ENCODE measurements at regions not wholly inside any gene's neighbourhood (a gene's known extent, or its start where the extent isn't known, plus 50 kb on each side); places are given as distances from the start of the nearest gene placed in this dataset.

DNA sequence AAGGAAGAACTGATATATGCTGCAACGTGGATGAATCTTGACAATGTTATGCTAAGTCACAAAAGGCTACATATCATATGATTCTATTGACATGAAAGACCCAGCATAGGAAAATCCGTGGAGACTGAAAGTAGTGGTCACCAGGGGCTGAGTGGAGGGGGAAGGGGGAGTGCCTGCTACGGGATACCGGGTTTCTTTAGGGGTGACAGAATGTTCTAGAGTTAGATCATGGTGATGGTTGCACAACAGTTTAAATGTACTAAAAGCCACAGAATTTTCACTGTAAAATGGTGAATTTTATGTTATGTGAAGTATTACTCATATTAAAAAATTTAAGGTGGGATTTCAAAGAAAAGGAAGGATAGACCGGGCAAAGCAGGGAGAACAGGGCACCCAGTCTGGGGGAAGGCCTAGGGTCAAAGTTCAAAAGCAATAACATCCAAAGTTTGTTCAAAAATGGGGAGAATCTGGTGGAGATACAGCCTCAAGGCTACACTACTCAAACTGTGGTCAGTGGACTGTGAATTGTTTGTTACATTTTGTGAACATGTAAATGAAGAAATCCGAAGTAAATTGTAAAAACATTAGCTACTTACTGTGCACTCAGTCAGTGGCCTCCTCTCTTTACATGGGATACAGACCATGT is 74.2 kb upstream of the FNDC3B start:
- TF ChIP-seq, protein P1, sequence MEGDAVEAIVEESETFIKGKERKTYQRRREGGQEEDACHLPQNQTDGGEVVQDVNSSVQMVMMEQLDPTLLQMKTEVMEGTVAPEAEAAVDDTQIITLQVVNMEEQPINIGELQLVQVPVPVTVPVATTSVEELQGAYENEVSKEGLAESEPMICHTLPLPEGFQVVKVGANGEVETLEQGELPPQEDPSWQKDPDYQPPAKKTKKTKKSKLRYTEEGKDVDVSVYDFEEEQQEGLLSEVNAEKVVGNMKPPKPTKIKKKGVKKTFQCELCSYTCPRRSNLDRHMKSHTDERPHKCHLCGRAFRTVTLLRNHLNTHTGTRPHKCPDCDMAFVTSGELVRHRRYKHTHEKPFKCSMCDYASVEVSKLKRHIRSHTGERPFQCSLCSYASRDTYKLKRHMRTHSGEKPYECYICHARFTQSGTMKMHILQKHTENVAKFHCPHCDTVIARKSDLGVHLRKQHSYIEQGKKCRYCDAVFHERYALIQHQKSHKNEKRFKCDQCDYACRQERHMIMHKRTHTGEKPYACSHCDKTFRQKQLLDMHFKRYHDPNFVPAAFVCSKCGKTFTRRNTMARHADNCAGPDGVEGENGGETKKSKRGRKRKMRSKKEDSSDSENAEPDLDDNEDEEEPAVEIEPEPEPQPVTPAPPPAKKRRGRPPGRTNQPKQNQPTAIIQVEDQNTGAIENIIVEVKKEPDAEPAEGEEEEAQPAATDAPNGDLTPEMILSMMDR (IDR thresholded peaks at IDR 0.05) = no peak
- no peak for TF ChIP-seq POLR2A (IDR thresholded peaks at IDR 0.05)
- TF ChIP-seq POLR2AphosphoS5 (IDR thresholded peaks at IDR 0.05) = no peak
